Calu3 (cell line): ENCODE measurements at regions not wholly inside any gene's neighbourhood (a gene's known extent, or its start where the extent isn't known, plus 50 kb on each side); places are given as distances from the start of the nearest gene placed in this dataset.

Experiments used
- BruUV-seq: library from RNA; stranded (reverse); fragments of 400-500 nt; replicated peaks from 2 replicates; lab custom pipeline; 2021; lab: Mats Ljungman, UMichigan
- CTCF ChIA-PET: fragments of 300-600 bp; sonication (Branson Sonifier 250); formaldehyde crosslinking; loops from one replicate; lab custom pipeline; 2022; ENCODE audit warnings: antibody characterized with exemption; lab: Charles Lee
- DNase-seq: peaks from one replicate; pipeline ENCODE4 v3.0.0; 2022
- H3K27ac Mint-ChIP-seq: one replicate; pipeline ENCODE4 v1.8.0; 2022; ENCODE audit warnings: mixed read lengths; ENCODE audit not compliant: unreplicated experiment
- H3K27me3 Mint-ChIP-seq: one replicate; pipeline ENCODE4 v1.8.0; 2022; ENCODE audit warnings: mixed read lengths; ENCODE audit not compliant: unreplicated experiment
- H3K36me3 Mint-ChIP-seq: one replicate; pipeline ENCODE4 v1.8.0; 2022; ENCODE audit warnings: mild to moderate bottlenecking, moderate library complexity, mixed read lengths; ENCODE audit not compliant: insufficient read depth, unreplicated experiment
- H3K4me1 Mint-ChIP-seq: one replicate; pipeline ENCODE4 v1.8.0; 2022; ENCODE audit warnings: mild to moderate bottlenecking, low read depth, mixed read lengths; ENCODE audit not compliant: unreplicated experiment
- H3K4me3 Mint-ChIP-seq: one replicate; pipeline ENCODE4 v1.8.0; 2022; ENCODE audit warnings: mild to moderate bottlenecking, low read depth, moderate library complexity, mixed read lengths; ENCODE audit not compliant: unreplicated experiment
- H3K9me3 Mint-ChIP-seq: one replicate; pipeline ENCODE4 v1.8.0; 2022; ENCODE audit warnings: low read depth, mixed read lengths; ENCODE audit not compliant: unreplicated experiment
- intact Hi-C: fragments of 100-400 bp; cut with micrococcal nuclease; formaldehyde crosslinking; loops from one replicate; pipeline ENCODE4 v1.10.0; 2022; ENCODE audit not compliant: unreplicated experiment
- TF ChIP-seq, protein P1 (sequence below): fragments of 200-600 bp; IDR thresholded peaks from one replicate; pipeline ENCODE4 v1.8.0; 2022; ENCODE audit warnings: antibody characterized with exemption; ENCODE audit not compliant: unreplicated experiment

DNA sequence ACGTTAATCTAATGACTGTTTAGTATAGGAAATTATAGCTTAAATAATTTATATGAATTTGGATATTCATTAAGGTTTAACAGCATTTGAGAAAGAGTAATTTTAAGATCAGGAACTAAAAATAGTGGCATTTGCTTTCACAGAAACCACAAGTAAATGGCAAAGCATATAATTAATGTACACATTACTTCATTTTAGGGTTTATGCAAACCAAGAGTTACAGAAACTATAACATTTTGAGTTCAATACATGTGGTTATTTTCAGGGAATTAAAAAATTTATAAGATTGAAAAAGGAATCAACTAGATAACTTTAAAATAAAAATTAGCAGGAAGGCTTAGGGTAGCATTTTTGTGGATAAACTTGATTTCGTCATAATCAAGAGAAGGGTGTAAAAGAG is 151.7 kb upstream of the MIR17HG start:
- Mint-ChIP-seq H3K27ac (no peak overlapping the region), H3K4me3 (no peak overlapping the region), H3K36me3 (no peaks in the 10 kb centered on the region), H3K27me3 (no peaks in the 10 kb centered on the region), H3K4me1 (no peaks in the 10 kb centered on the region), H3K9me3 (no peaks in the 10 kb centered on the region)
- intact Hi-C loops = no loop called here
- no TSS peak for BruUV-seq
- no peak for DNase-seq
- TF ChIP-seq, protein P1, sequence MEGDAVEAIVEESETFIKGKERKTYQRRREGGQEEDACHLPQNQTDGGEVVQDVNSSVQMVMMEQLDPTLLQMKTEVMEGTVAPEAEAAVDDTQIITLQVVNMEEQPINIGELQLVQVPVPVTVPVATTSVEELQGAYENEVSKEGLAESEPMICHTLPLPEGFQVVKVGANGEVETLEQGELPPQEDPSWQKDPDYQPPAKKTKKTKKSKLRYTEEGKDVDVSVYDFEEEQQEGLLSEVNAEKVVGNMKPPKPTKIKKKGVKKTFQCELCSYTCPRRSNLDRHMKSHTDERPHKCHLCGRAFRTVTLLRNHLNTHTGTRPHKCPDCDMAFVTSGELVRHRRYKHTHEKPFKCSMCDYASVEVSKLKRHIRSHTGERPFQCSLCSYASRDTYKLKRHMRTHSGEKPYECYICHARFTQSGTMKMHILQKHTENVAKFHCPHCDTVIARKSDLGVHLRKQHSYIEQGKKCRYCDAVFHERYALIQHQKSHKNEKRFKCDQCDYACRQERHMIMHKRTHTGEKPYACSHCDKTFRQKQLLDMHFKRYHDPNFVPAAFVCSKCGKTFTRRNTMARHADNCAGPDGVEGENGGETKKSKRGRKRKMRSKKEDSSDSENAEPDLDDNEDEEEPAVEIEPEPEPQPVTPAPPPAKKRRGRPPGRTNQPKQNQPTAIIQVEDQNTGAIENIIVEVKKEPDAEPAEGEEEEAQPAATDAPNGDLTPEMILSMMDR = no peak
- CTCF ChIA-PET = no interaction called here

DNA sequence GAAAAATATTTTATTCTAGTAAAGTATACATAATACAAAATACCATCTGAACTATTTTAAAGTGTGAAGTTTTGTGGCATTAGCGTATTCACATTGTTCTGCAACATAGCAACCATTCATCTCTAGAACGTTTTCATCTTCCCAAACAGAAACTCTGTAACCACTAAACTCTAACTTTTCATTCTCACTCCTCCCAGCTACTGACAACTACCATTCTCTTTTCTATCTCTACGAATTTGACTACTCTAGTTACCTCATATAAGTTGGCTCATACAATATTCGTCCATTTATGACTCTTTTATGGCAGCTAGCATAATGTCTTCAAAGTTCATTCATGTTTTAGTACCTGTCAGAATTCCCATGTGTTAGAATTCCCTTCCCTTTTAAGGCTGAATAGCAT is 150.5 kb upstream of the MIR17HG start:
- intact Hi-C loops = no loop called here
- TF ChIP-seq, protein P1 = no peak
- no TSS peak for BruUV-seq
- DNase-seq = no peak
- H3K4me3 Mint-ChIP-seq = no peak overlapping the region
- H3K9me3 Mint-ChIP-seq = no peaks in the 10 kb centered on the region
- H3K4me1 Mint-ChIP-seq = no peaks in the 10 kb centered on the region
- H3K27ac Mint-ChIP-seq = no peak overlapping the region
- CTCF ChIA-PET = interaction anchor here (0.7 kb wide), 1 partner anchor 252 kb away, joined by 3 read pairs; no protein-coding TSS in a partner anchor
- H3K27me3 Mint-ChIP-seq = no peaks in the 10 kb centered on the region
- no peaks in the 10 kb centered on the region for H3K36me3 Mint-ChIP-seq

DNA sequence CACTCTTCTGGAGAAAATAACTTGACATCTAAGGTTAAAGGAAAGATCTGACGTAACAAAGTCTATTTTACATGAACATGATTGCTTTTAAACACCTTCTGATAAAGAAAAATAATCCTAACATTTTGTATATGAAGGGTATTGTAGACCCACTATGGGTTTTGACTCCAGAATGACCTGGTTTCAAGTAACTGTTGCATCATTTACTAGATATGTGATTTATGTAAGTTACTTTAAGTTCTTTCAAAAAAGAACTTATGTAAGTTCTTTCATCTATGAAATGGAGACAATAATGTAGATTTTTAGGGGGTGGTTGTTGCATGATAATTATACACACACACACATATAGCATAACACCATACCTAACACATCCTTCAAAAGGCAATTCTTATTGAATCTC is 147.6 kb upstream of the MIR17HG start:
- DNase-seq = no peak
- CTCF ChIA-PET = no interaction called here
- Mint-ChIP-seq H3K27me3 (no peaks in the 10 kb centered on the region), H3K4me1 (no peaks in the 10 kb centered on the region), H3K4me3 (no peak overlapping the region), H3K27ac (no peak overlapping the region), H3K9me3 (no peaks in the 10 kb centered on the region), H3K36me3 (no peaks in the 10 kb centered on the region)
- TF ChIP-seq, protein P1 = no peak
- intact Hi-C loops = no loop called here
- BruUV-seq = no TSS peak

DNA sequence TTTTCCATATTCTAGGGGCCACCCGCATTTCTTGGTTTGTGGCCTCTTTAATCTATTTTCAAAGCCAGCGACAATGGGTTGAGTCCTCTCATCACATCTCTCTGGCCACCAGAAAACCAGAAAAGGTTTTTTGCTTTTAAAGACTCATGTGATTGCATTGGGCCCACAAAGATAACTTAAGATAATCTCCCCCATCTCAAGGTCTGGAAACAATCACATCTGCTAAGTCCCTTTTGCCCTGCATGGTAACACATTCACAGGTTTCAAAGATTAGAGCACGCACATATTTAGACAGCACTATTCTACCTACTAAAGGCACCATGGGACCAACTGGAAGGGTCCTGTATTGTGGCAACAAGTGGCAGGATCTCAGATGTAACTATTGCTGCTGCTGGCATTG is 147.0 kb upstream of the MIR17HG start:
- Mint-ChIP-seq H3K36me3 (no peaks in the 10 kb centered on the region), H3K4me3 (no peak overlapping the region), H3K27me3 (no peaks in the 10 kb centered on the region), H3K9me3 (no peaks in the 10 kb centered on the region), H3K4me1 (no peaks in the 10 kb centered on the region), H3K27ac (no peak overlapping the region)
- TF ChIP-seq, protein P1 = no peak
- DNase-seq = no peak
- BruUV-seq = no TSS peak
- CTCF ChIA-PET = no interaction called here
- intact Hi-C loops = no loop called here
